GM11168 (cell line): ENCODE measurements at regions not wholly inside any gene's neighbourhood (a gene's known extent, or its start where the extent isn't known, plus 50 kb on each side); places are given as distances from the start of the nearest gene placed in this dataset.
"Not testable (repeated sequence)": the region's sequence is repeated elsewhere in the genome, so short reads cannot be mapped to it uniquely, and the experiment has no call there.

ENCODE experiments used
- in situ Hi-C: fragments of 300-500 bp; cut with MboI; formaldehyde crosslinking; loops from one replicate; pipeline ENCODE4 v1.12.0; 2022; ENCODE audit warnings: low sequenced_read_pairs; ENCODE audit not compliant: unreplicated experiment

DNA sequence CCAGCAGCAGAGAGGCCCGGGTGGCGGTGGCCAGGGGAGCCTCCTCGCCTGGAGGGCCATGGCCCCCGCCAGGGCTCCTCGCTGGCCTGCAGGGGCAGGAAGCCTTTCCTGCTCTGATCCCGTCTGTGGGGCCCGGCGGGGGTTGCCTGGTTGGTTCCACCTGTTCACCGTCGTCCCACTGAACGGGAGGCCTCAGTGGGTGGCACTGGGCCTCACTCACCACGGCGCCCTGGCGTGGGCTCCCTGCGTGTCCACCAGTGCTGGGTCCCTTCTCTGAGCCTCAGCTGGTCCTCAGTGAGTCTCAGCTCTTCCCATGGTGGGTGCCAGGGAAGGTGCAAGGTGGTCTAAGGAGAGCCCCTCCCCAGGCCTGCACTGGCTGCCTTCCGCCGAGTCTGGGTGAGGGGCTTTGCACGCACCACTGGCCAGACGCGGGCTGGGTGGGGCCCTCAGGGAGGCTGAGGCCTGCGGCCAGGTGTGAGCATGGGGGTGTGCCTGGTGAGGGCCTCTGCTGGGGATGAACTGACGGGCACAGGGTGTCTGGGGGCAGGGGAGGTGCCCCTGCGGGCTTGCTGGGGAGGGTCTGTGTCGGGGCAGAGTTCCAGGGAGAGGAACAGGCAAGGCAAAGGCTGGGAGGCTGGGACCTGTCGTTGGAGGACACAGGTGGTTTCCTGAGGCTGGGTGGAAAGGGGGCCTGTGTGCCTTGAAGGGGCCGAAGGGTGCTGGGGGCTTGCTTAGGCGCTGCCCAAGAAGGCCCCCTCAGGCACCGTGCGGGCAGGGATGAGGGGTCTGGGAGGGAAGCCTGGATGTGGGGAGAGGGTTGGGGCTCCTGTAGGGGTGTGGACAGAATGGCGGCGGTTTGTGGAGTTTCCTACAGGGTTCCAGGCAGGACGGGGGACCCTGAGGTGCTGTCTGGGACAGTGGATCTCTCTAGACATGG is 339.8 kb downstream of the TMEM121 start:
- in situ Hi-C loops = loop anchor here (10.0 kb wide), 2 partner anchors 121 to 479 kb away; no protein-coding TSS in a partner anchor

DNA sequence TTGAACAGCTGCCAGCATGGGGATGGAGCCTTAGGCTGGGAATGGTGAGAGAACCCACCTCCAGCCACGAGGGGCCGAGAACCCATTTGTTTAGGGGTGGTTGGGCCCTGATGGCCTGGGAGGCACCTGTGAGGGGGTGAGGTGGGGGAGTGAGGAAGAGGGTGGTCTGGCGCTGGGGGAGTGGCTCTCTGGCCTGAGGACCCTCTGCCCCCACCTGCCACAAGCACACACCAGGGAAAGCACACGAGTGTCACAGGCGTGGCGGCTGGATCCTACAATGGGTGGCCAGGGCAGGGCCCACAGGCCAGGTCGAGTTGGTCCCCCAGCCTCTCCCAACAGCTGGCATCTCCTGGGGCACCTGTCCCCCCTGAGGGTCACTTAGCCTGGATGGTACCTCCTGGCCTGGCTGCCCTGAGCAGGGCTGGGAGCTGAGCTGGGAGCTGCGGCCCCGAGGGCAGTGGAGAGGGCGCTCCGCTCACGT is 340.5 kb downstream of the TMEM121 start:
- in situ Hi-C loops = loop anchor here (10.0 kb wide), 2 partner anchors 122 to 478 kb away; no protein-coding TSS in a partner anchor

DNA sequence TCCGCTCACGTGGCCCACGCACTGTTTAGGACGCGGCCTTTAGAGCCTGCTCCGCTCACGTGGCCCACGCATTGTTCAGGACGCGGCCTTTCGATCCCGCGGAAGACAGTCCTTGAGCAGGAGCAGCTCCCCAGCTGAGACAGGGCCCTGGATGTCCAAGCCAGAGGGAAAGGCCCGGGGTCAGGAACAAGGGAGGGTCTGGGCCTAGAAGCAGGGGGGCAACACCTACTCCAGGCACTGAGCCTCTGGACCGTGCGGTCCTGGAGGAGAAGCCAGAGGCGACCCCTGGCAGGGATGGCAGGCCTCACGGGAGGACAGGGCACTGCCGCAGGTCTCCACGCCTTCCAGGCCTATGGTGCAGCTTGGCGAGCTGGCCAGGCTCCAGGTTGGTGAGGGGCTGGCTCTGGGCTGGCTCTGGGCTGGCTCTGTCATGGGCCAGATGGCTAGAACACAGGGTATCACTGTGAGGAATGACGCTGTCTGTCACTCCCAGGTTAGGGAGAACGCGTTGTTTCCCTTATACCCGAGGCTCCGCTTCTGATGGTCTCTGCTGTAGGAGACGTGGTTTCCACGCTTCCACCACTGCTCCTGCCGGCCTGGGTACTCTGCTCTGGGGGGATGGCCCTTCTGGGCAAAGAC is 341.7 kb downstream of the TMEM121 start:
- in situ Hi-C loops = loop anchor here (10.0 kb wide), 2 partner anchors 123 to 477 kb away; no protein-coding TSS in a partner anchor

DNA sequence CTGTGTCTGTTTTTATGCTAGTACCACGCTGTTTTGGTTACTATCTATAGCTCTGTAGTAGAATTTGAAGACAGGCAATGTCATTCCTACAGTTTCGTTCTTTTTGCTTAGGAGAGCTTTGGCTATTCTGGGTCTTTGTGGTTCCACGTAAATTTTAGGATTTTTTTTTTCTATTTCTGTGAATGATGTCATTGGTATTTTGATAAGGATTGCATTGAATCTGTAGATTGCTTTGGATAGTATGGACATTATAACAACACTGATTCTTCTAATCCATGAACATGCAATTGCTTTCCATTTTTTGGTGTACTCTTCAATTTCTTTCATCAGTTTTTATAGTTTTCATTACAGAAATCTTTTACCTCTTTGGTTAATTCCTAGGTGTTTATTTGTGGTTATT is 345.2 kb downstream of the TMEM121 start:
- in situ Hi-C loops = no loop called here

DNA sequence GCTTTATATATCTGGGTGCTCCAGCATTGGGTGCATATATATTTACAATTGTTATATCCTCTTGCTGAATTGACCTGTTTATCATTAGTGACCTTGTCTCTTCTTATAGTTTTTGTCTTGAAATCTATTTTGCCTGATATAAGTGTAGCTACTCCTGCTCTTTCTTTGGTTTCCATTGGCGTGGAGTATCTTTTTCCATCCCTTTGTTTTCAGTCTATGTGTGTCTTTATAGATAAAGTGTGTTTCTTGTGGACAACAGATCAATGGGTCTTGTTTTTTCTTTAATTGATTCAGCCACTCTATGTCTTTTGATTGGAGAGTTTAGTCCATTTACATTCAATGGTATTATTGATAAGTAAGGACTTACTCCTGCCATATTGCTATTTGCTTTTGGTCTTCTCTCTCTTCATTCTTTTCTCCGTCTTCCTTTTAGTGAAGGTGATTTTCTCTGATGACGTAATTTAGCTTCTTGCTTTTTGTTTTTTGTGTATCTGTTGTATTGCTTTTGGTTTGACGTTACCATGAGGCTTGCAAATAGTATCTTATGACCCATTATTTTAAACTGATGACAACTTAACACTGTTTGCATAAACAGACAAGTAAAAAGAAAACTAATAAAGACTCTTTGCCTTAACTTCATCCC is 347.6 kb downstream of the TMEM121 start:
- in situ Hi-C loops = no loop called here

DNA sequence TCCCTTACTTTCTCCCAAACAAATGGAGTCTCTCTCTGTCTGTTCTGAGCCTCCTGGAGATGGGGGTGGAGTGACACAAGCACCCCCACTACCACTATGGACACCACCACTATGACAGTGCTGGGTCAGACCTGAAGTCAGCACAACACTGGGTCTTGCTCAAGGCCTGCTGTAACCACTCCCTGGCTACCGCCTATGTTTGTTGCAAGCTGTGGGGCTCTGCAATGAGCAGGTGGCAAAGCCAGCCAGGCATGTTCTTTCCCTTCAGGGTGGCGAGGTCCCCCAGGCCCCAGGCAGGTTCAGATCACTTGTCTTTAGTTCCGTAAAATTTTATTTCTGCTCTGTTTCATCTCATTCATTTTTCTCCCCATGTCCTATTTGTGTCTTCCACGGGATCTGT is 349.8 kb downstream of the TMEM121 start:
- in situ Hi-C loops = no loop called here

DNA sequence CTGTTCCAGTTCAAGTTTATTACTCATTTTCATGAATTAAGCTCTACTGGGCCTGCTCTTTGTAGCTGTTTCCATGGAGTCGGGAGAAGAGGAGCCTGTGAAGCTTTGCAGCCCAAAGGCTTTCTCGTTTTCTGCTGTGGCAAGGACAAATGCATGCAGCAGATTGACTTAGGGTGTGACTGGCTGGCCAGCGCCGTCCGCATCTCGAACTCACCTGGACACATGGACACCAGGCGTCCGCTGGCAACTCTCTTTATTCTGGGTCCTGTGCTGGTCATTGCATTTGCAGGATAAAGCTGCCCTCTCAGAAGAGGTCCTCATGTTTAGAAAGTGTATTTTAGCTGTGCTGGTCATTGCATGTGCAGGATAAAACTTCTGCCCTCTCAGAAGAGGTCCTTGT is 350.4 kb downstream of the TMEM121 start:
- in situ Hi-C loops = no loop called here

DNA sequence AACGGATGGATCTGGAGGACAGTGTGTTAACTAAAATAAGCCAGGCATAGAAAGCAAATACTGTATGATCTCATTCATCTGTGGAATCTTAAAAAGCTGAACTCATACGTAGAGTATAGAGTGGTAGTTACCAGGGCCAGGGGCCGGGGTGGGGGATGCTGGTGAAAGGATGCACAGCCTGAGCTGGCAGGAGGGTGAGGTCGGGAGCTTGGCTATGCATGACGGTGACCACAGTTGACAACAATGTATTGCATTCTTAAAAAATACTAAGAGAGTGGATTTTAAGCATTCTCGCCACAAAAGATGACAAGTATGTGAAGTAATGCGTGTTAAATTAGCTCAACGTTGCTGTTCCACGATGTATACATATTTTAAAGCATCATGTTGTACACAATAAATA is 351.3 kb downstream of the TMEM121 start:
- in situ Hi-C loops = no loop called here

DNA sequence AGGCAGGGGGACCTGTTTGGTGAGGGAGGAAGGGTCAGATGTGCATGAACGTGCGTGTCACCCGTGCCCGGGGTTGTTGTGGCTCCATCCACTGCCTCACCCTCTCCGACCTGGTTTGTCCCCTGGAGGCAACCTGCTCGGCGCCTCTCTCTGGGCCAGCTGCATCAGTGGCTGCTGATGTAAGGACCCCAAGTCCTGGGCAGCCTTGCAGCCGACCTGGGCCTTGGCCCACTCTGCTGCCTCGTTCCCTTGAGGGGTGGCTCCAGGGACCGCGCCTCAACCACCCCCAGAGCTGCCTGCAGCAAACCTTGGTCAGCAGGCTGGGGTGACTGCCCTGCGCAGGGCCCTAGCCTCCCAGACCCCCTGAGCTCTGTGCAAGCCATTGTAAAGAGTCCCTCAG is 351.7 kb downstream of the TMEM121 start:
- in situ Hi-C loops = no loop called here

DNA sequence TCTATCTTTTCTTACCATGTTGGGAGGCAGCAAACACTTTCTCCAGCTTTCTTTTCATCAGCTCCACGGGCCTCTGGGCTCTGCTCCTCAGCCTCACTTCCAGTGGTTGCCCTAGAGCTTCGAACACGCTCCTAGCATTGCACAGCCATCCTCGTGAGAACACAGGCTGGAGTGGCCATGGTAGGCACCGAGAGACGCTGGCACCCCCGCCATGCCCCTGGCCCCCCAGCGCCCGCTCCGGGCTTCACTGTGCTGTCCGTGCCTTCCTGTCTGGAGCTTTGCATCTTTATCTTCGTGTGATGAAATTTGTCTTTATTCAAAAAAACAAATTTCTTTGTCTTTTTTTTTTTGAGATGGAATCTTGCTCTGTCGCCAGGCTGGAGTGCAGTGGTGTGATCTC is 352.2 kb downstream of the TMEM121 start:
- in situ Hi-C loops = no loop called here

DNA sequence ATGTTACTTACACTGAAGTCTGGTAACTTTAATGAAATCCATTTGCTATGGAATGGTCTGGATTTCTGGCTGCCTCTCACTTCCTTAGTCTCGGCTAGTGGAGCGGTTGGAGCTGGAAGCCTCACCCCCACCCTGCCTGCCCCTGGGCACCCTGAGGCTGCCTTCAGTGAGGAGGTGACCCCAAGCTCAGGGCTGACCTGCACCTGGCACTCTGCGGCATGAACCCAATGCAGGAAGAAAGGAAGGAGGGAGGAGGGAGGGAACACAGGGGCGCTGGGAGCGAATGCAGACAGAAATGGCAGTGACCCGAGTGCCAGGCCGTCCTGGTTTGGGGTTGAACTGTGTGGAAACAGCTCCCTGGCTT is 353.1 kb downstream of the TMEM121 start:
- in situ Hi-C loops = no loop called here

DNA sequence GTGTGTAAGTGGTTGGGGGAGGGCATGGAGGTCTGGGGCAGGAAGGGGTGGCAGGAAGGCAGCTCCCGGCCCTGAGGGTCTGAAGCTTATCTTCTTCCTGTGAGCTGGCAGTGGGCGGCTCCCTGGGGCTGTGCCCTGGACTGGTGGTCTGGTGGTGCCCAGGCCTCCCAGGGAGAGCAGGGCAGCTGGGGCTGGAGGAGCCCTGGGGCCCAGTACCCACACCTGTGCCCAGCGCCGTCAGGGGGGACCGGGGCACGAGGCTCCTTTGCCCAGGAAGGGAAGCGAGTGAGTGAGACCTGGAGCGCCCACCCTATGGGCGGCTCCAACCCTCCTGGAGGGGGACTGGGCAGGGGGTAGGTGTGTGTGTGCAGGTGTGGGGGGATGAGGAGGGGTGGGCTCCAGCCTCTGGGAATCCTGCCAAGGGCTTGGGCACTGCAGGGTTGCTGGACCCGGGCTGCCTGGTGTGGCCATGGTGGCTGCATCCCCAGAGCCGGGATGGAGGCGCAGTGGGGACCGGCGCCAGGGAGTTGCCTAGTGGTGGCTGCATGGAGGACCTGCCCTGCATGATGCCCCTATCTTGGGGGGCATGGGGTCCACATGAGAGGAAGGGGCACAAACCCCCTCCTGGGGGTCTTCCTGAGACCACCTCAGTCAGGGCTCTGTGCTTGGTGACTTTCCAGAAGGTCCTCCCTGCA is 353.6 kb downstream of the TMEM121 start:
- in situ Hi-C loops = no loop called here

DNA sequence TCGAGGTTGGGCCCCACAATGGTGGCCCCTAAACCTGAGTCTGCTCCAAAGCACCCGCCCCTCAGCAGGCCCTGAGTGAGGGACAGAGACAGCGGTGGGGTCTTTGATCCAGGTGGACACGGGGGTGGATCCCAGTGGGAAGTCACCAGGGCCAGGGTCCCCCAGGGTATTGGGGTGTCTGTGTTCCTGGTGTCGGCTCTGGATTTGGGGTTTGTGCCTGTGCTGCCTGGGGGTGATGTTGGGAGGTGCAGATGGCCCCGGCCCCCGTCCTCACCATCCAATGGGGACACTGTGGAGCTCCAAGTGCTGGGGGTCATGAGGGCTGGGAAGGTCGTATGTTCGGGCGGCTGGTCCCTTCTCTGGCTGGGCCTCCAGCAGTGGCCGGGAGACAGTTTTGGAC is 354.2 kb downstream of the TMEM121 start:
- in situ Hi-C loops = no loop called here

DNA sequence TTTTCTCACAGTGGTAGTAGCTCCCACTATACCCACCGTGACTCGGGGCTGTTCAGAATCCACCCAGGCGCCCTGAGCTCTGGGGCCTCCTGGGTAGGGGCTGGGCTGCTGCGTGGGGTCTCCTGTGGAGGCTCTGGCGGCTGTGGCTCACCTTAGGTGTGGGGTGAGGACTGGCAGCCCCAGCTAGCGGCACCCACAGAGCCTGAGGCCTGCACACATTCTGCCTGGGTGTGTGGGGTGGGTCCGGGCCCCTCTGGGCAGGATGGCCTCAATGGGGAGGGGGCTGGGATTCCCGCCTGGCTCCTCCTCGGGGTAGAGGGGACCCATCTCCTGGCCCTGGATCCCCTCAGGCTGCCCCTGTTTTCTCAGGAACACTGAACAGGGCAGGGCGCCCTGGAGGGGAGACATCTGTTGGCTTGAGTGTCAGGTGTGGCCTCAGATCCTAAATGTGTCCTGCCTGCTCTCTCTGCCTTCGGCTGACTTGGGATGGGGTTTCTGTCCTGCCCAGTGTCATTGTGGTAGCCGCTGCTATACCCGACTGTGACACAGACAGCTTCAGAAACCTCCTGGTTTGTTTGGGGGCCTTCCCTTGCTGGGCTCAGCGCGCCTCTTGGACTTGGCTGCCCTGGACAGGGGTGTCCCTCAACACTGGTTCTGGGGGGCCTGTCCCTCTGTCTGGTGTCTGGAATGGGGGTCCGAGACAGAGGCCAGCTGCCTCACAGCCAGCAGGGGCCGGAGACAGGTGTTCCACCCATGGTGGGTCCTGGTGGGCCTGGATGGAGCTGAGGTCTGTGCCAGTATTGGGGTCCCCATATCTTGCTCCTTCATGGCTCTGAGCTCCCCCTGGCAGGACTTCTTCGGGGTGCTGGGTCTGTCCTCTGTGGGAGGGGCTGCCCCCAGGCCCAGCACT is 354.9 kb downstream of the TMEM121 start:
- in situ Hi-C loops = no loop called here

DNA sequence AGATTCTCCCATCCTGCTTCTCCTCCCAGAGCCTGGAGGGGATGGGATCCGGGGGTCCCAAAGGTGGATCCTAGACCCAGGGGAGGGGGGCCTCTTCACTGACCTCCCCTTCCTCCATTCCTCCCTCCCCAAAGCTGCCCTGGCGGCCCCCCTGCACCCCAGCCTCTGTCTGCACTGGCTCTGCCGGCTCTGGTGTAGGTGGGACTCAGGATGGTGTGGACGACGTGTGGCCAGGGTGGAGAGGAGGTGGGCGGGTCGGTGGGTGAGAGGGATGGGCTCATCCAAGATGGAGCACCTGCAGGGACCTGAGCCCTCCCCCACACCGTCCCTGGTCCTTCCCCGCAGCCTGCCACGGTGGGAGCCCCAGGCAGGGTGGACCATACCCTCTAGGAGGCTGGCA is 355.6 kb downstream of the TMEM121 start:
- in situ Hi-C loops = not testable (repeated sequence)

DNA sequence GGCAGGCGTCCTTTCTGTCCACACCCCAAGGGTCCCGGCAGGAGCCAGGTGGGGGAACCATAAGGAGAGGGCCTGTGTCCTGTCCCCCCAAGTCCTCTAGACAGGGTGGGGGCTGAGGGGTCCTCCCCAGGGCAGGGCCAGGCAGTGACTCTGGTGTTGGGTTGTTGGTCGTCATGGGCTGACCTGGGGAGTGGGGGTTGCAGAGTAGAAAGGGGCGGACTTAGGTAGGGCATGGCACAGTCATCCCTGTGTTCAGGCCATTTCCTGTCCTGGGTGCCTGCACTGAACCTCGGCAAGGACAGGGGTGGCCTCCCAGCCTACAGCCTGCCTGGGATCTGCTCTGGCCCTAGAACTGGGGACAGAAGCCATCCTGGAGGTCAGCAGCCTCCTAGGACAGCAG is 356.2 kb downstream of the TMEM121 start:
- in situ Hi-C loops = no loop called here

DNA sequence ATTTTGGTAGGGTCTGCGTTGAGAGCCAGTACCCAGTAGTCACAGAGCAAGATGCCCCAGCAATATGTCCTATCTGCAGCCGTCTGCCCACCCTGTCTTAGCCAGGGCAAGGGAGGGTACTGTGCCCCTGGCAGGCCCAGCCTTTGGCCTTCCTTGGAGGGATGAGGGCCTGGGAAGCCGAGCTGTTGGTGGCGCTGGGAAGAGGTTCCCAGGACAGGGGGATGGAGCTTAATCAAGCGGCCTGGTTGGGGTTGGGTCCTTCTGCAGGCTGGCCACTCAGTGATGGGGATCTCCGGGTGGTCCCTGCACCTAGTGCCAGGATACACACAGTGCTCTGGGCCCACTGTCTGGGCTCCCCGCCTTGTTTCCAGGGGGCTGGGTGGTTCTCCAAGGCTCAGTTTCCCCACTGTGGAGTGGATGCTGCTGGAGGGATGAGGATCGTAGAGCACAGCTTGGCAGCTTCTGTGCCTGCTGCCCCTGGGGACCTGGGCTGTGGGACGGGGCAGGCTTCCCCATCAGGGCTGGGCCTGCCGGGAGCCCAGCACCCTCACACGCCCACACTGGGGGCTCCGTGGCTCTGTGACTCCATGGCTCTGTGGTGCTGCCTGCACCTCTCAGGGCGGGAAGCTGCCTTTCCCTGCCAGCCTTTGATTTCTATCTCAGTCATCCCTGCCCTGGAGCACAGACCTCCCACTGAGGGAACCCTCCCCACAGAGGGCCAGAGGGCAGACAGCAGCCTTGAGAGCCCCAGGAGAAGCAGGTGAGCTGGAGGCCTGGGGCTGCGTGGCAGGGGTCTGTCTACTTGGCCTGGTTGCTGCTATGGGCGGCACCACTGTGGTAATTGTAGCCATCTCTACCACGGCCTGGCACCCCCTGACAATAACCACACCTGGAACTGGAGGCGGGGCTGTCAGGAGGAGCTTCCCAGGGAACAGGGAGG is 357.0 kb downstream of the TMEM121 start:
- in situ Hi-C loops = no loop called here

DNA sequence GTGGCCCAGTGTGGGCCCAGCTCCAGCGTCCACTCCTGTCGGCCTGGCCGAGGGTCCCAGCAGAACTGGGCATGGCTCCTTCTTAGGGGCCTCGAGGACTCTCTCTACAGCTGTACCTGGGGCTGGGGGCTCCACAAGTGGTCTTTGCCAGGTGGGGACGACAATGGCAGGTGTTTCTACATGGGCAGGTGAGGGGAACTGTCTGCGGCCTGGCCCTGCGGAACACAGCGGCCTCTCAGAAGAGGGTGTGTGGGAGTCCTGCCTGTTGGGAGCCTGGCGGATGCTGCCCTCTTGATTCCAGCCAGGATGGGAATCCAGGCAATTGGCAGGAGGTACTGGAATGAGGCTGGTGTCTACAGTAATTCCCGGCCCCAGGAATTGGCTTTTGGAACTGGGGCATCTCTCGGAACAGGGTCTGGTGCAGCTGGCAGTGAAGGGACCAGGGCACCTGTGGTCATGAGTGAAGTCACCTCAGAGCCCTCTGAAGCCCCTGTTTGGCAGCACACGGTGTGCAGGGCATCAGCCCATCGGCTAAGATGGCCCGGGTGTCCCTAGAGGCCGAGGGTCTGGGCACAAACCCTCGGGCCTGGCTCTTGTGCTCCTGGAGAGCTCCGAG is 357.9 kb downstream of the TMEM121 start:
- in situ Hi-C loops = not testable (repeated sequence)
